Skeletal muscle satellite cell (primary cell): ENCODE measurements at regions not wholly inside any gene's neighbourhood (a gene's known extent, or its start where the extent isn't known, plus 50 kb on each side); places are given as distances from the start of the nearest gene placed in this dataset.

Source experiments
- H3K27me3 ChIP-seq: 2 replicates; pipeline ENCODE4 v1.7.0; 2013; ENCODE audit warnings: low read length; ENCODE audit not compliant: control insufficient read depth, insufficient read depth
- H3K36me3 ChIP-seq: 2 replicates; pipeline ENCODE4 v1.7.0; 2013; ENCODE audit warnings: mild to moderate bottlenecking, control low read depth, low read length; ENCODE audit not compliant: insufficient read depth
- H3K4me1 ChIP-seq: 2 replicates; pipeline ENCODE4 v1.7.0; 2013; ENCODE audit warnings: low read length; ENCODE audit not compliant: control insufficient read depth, insufficient read depth
- H3K4me2 ChIP-seq: 2 replicates; pipeline ENCODE4 v1.7.0; 2013; ENCODE audit warnings: mild to moderate bottlenecking, low read length
- H3K4me3 ChIP-seq: 2 replicates; pipeline ENCODE4 v1.7.0; 2013; ENCODE audit warnings: low read length
- H3K9ac ChIP-seq: 2 replicates; pipeline ENCODE4 v1.7.0; 2013; ENCODE audit warnings: mild to moderate bottlenecking, low read depth, low read length, moderate library complexity
- H3K9me3 ChIP-seq: replicated peaks from 2 replicates; pipeline ENCODE4 v1.7.0; 2013; ENCODE audit warnings: mild to moderate bottlenecking, control low read depth, low read length

DNA sequence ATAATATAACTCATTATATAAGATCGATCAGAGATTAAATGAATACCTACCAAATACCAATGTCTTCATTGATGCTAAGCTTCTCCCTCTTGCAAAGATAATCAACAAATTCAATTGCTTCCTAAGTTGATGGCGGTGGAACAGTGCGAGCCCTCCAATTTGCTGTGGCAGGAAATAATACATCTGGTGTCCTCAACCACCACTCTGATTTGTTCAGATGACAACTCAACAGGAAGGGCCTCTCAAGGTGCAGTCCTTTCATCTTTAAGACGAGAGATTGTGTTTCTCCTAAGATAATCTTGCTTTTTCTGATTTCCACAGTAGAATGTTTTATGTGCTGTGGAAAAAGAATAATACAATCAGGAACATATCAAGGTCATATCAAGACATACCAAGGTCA is 56.6 kb upstream of the IGFBP2 start:
- H3K4me3 ChIP-seq: no peak overlapping the region
- H3K9ac ChIP-seq: no peak overlapping the region
- H3K4me1 ChIP-seq: peaks cover 43% of the 10 kb centered on the region
- peaks cover 6% of the 10 kb centered on the region for H3K27me3 ChIP-seq
- no peaks in the 10 kb centered on the region for H3K9me3 ChIP-seq
- no peak overlapping the region for H3K4me2 ChIP-seq
- no peaks in the 10 kb centered on the region for H3K36me3 ChIP-seq

DNA sequence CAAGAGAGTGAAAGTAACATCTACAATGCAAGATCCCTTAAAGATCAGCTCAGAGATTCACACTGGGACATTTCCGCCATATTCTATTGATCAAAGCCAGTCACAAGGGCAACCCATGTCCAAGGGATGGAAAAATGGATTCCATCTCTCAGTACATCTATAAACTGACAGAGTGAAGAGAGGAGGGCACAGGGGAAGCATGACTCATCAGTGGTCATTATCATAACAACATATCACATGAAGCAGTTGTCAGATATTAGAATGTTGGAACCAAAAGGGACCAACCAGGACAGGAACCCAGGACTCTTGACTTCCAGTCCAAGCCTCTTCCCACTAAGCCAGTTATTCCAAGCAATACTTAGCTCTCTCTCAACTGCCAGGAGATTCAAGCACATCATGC is 54.9 kb upstream of the IGFBP2 start:
- Histone ChIP-seq H3K4me2 (peak overlapping the region; percentile 13), H3K4me3 (no peak overlapping the region), H3K36me3 (no peaks in the 10 kb centered on the region), H3K9me3 (no peaks in the 10 kb centered on the region), H3K4me1 (peaks cover 32% of the 10 kb centered on the region), H3K27me3 (peaks cover 12% of the 10 kb centered on the region), H3K9ac (no peak overlapping the region)

GRCh38 chr2:216583147-216583546 is 50.1 kb upstream of the IGFBP2 start:
- Histone ChIP-seq H3K4me1 (peaks cover 10% of the 10 kb centered on the region), H3K9ac (no peak overlapping the region), H3K27me3 (peaks cover 25% of the 10 kb centered on the region), H3K4me3 (no peak overlapping the region), H3K36me3 (no peaks in the 10 kb centered on the region), H3K4me2 (no peak overlapping the region), H3K9me3 (no peaks in the 10 kb centered on the region)
